Right cardiac atrium (tissue), 5 donors: ENCODE measurements at regions not wholly inside any gene's neighbourhood (a gene's known extent, or its start where the extent isn't known, plus 50 kb on each side); places are given as distances from the start of the nearest gene placed in this dataset.
A peak's percentile ranks its signal among the peaks of the same experiment; 100 is the strongest.
"Not testable (repeated sequence)": the region's sequence is repeated elsewhere in the genome, so short reads cannot be mapped to it uniquely, and the experiment has no call there.

ENCODE experiments used
- ATAC-seq, 2 donors: fragments of 200-7000 bp; cut with Tn5 transposase; one replicate each; pipeline versions ENCODE4 v1.8.0 to v1.9.1; 2020; ENCODE audit warnings: moderate library complexity in 2 of 2, mild to moderate bottlenecking in 1 of 2
- DNase-seq, 3 donors: peaks; one replicate each; pipeline ENCODE4 v3.0.0-alpha.2; 2020
- H3K27ac ChIP-seq: one replicate; pipeline ENCODE4 v1.5.1; 2013; ENCODE audit warnings: mild to moderate bottlenecking, low read length, control low read depth, moderate library complexity
- H3K27me3 ChIP-seq: one replicate; pipeline ENCODE4 v1.6.1; 2013; ENCODE audit not compliant: control insufficient read depth, insufficient read depth
- H3K4me1 ChIP-seq: one replicate; pipeline ENCODE4 v1.6.1; 2013; ENCODE audit warnings: low read length; ENCODE audit not compliant: control insufficient read depth, insufficient read depth
- H3K4me3 ChIP-seq: one replicate; pipeline ENCODE4 v1.5.1; 2013; ENCODE audit warnings: low read length, control low read depth
- H3K9me3 ChIP-seq: one replicate; pipeline ENCODE4 v1.6.1; 2013; ENCODE audit warnings: low read length; ENCODE audit not compliant: control insufficient read depth
- WGBS: extraction: QIAGEN DNeasy Blood & Tissue Kit; methylation state at CpG from one replicate; pipeline ENCODE4 v1.1.7; 2013; 5-methylcytosine and 5-hydroxymethylcytosine counted together
- intact Hi-C, 4 donors: fragments of 100-400 bp; cut with DNase I; formaldehyde crosslinking; loops; one replicate each; pipeline versions ENCODE4 v1.11.0 to v1.14.0; 2022 to 2023
- donor health status: healthy with polysubstance abuse.
- donor health status: DM: no; HTN: yes; CAD: no.
- donor health status: DM: no; HTN: no; CAD: no.
- donor health status: DM: no; HTN: yes; CAD: no; lungs with severe emphysema.
- donor health status: DM: yes; HTN: yes; CAD: no.

GRCh38 chr22:22360014-22360413, 115.4 kb downstream of the VPREB1 start:
- 78% methylated on average over 2 of the region's 2 CpGs for WGBS
- Histone ChIP-seq H3K27ac (no peak overlapping the region), H3K27me3 (no peaks in the 10 kb centered on the region), H3K4me3 (no peak overlapping the region), H3K4me1 (no peaks in the 10 kb centered on the region), H3K9me3 (no peaks in the 10 kb centered on the region)
- DNase-seq = no peak
- ATAC-seq = no peak
- intact Hi-C loops = no loop called here

- Histone ChIP-seq H3K4me3 (no peak overlapping the region), H3K4me1 (no peaks in the 10 kb centered on the region), H3K27ac (no peak overlapping the region), H3K9me3 (no peaks in the 10 kb centered on the region), H3K27me3 (no peaks in the 10 kb centered on the region)
- intact Hi-C loops = no loop called here
- ATAC-seq (no peak), DNase-seq (no peak)
Measured at GRCh38 chr22:22362311-22362710, 117.7 kb downstream of the VPREB1 start.

GRCh38 chr22:22362936-22363335, 118.3 kb downstream of the VPREB1 start:
- 44% methylated on average over 6 of the region's 6 CpGs for WGBS
- no peaks in the 10 kb centered on the region for H3K27me3 ChIP-seq
- no peaks in the 10 kb centered on the region for H3K4me1 ChIP-seq
- intact Hi-C loops = no loop called here
- H3K9me3 ChIP-seq = no peaks in the 10 kb centered on the region
- no peak overlapping the region for H3K27ac ChIP-seq
- no peak overlapping the region for H3K4me3 ChIP-seq
- no peak for DNase-seq
- no peak for ATAC-seq

- no peak for ATAC-seq
- H3K27ac ChIP-seq = no peak overlapping the region
- H3K4me1 ChIP-seq = no peaks in the 10 kb centered on the region
- H3K4me3 ChIP-seq = no peak overlapping the region
- H3K9me3 ChIP-seq = no peaks in the 10 kb centered on the region
- H3K27me3 ChIP-seq = no peaks in the 10 kb centered on the region
- intact Hi-C loops = no loop called here
- DNase-seq = no peak
Measured at GRCh38 chr22:22364207-22364606, 119.6 kb downstream of the VPREB1 start.

- ATAC-seq = no peak
- Histone ChIP-seq H3K27ac (no peak overlapping the region), H3K4me3 (no peak overlapping the region), H3K27me3 (no peaks in the 10 kb centered on the region), H3K4me1 (peaks cover 3% of the 10 kb centered on the region), H3K9me3 (no peaks in the 10 kb centered on the region)
- 43% methylated on average over 3 of the region's 3 CpGs for WGBS
- no peak for DNase-seq
- intact Hi-C loops = no loop called here
Measured at GRCh38 chr22:22366537-22366936, 122.0 kb downstream of the VPREB1 start.

- 63% methylated on average over 2 of the region's 2 CpGs for WGBS
- no peaks in the 10 kb centered on the region for H3K27me3 ChIP-seq
- ATAC-seq (no peak), DNase-seq (no peak)
- no peaks in the 10 kb centered on the region for H3K9me3 ChIP-seq
- H3K27ac ChIP-seq = no peak overlapping the region
- H3K4me1 ChIP-seq = peaks cover 3% of the 10 kb centered on the region
- H3K4me3 ChIP-seq = no peak overlapping the region
- intact Hi-C loops = no loop called here
Measured at GRCh38 chr22:22368516-22368915, 123.9 kb downstream of the VPREB1 start.

GRCh38 chr22:22369219-22369963, 124.8 kb downstream of the VPREB1 start:
- H3K9me3 ChIP-seq, H3K27ac ChIP-seq, DNase-seq, H3K4me3 ChIP-seq, H3K4me1 ChIP-seq, intact Hi-C loops, H3K27me3 ChIP-seq: not testable (repeated sequence)
- ATAC-seq = peak; percentile 46 to 67
- WGBS = 24% methylated on average over 2 of the region's 2 CpGs

GRCh38 chr22:22369964-22370270, 125.3 kb downstream of the VPREB1 start:
- ATAC-seq = no peak

GRCh38 chr22:22371031-22371541, 126.5 kb downstream of the VPREB1 start:
- ATAC-seq = peak; percentile 83 to 90

More at GRCh38 chr22:22369964-22370270, 125.3 kb downstream of the VPREB1 start:
- Histone ChIP-seq H3K4me3 (no peak overlapping the region), H3K4me1 (peaks cover 3% of the 10 kb centered on the region), H3K27me3 (no peaks in the 10 kb centered on the region), H3K27ac (no peak overlapping the region), H3K9me3 (no peaks in the 10 kb centered on the region)
- intact Hi-C loops = no loop called here
- 66% methylated on average over 4 of the region's 4 CpGs for WGBS
- no peak for DNase-seq

GRCh38 chr22:22372086-22372485, 127.5 kb downstream of the VPREB1 start:
- no peaks in the 10 kb centered on the region for H3K27me3 ChIP-seq
- peaks cover 3% of the 10 kb centered on the region for H3K4me1 ChIP-seq
- DNase-seq (no peak), ATAC-seq (no peak)
- no peak overlapping the region for H3K27ac ChIP-seq
- intact Hi-C loops = no loop called here
- no peak overlapping the region for H3K4me3 ChIP-seq
- H3K9me3 ChIP-seq = no peaks in the 10 kb centered on the region
- WGBS = 78% methylated on average over 6 of the region's 6 CpGs

More at GRCh38 chr22:22371031-22371541, 126.5 kb downstream of the VPREB1 start:
- H3K9me3 ChIP-seq = no peaks in the 10 kb centered on the region
- intact Hi-C loops = no loop called here
- no peak overlapping the region for H3K4me3 ChIP-seq
- H3K27ac ChIP-seq = no peak overlapping the region
- 20% methylated on average over 2 of the region's 2 CpGs for WGBS
- DNase-seq = peak in 2 of 3 donors; percentile 45 to 75
- H3K27me3 ChIP-seq = no peaks in the 10 kb centered on the region
- peaks cover 3% of the 10 kb centered on the region for H3K4me1 ChIP-seq

- DNase-seq = no peak
- H3K27ac ChIP-seq = no peak overlapping the region
- H3K4me3 ChIP-seq = no peak overlapping the region
- H3K9me3 ChIP-seq = no peaks in the 10 kb centered on the region
- WGBS = 41% methylated on average over 2 of the region's 2 CpGs
- peaks cover 3% of the 10 kb centered on the region for H3K4me1 ChIP-seq
- H3K27me3 ChIP-seq = no peaks in the 10 kb centered on the region
- ATAC-seq = no peak
- intact Hi-C loops = no loop called here
Measured at GRCh38 chr22:22374163-22374562, 129.6 kb downstream of the VPREB1 start.

GRCh38 chr22:22374579-22374978, 130.0 kb downstream of the VPREB1 start:
- intact Hi-C loops = no loop called here
- no peaks in the 10 kb centered on the region for H3K27me3 ChIP-seq
- no peak for ATAC-seq
- no peaks in the 10 kb centered on the region for H3K9me3 ChIP-seq
- no peak overlapping the region for H3K27ac ChIP-seq
- H3K4me1 ChIP-seq = peaks cover 3% of the 10 kb centered on the region
- no peak overlapping the region for H3K4me3 ChIP-seq
- no peak for DNase-seq
- WGBS = 64% methylated on average over 5 of the region's 5 CpGs
